ENCODE measurements at regions not wholly inside any gene's neighbourhood (a gene's known extent, or its start where the extent isn't known, plus 50 kb on each side); places are given as distances from the start of the nearest gene placed in this dataset.

GRCh38 chr4:100591161-100591876 lies 73.5 kb upstream of the EMCN start:
- no peaks in the 10 kb centered on the region for H3K9me3 ChIP-seq
- no peak overlapping the region for H3K4me3 ChIP-seq
- 61 to 75% methylated on average over 7 of the region's 7 CpGs for WGBS, 2 donors
- H3K36me3 ChIP-seq: no peaks in the 10 kb centered on the region
- peak; percentile 72 for DNase-seq
- peaks cover 0 to 31% (median 12%) of the 10 kb centered on the region in 4 donors for H3K4me1 ChIP-seq
- intact Hi-C loops (cut with DNase I): no loop called here
- TF ChIP-seq, protein P1, sequence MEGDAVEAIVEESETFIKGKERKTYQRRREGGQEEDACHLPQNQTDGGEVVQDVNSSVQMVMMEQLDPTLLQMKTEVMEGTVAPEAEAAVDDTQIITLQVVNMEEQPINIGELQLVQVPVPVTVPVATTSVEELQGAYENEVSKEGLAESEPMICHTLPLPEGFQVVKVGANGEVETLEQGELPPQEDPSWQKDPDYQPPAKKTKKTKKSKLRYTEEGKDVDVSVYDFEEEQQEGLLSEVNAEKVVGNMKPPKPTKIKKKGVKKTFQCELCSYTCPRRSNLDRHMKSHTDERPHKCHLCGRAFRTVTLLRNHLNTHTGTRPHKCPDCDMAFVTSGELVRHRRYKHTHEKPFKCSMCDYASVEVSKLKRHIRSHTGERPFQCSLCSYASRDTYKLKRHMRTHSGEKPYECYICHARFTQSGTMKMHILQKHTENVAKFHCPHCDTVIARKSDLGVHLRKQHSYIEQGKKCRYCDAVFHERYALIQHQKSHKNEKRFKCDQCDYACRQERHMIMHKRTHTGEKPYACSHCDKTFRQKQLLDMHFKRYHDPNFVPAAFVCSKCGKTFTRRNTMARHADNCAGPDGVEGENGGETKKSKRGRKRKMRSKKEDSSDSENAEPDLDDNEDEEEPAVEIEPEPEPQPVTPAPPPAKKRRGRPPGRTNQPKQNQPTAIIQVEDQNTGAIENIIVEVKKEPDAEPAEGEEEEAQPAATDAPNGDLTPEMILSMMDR (IDR thresholded peaks at IDR 0.05): no peak
- TF ChIP-seq EP300 (IDR thresholded peaks at IDR 0.05) (no peak), POLR2A (IDR thresholded peaks at IDR 0.05) (no peak), POLR2AphosphoS5 (IDR thresholded peaks at IDR 0.05) (peak in 1 of 4 donors; percentile 40)
- no peak overlapping the region for H3K27ac ChIP-seq
- no peaks in the 10 kb centered on the region for H3K27me3 ChIP-seq

- Histone ChIP-seq H3K4me1 (peaks cover 0 to 31% (median 12%) of the 10 kb centered on the region in 4 donors), H3K27me3 (no peaks in the 10 kb centered on the region), H3K9me3 (no peaks in the 10 kb centered on the region), H3K4me3 (no peak overlapping the region), H3K36me3 (no peaks in the 10 kb centered on the region), H3K27ac (no peak overlapping the region)
- intact Hi-C loops (cut with DNase I): no loop called here
- WGBS, 2 donors: 89 to 91% methylated on average over 1 of the region's 1 CpG
- DNase-seq: no peak
- TF ChIP-seq EP300 (IDR thresholded peaks at IDR 0.05): no peak
- TF ChIP-seq, protein P1 (IDR thresholded peaks at IDR 0.05): no peak
- no peak for TF ChIP-seq POLR2A (IDR thresholded peaks at IDR 0.05)
- TF ChIP-seq POLR2AphosphoS5 (IDR thresholded peaks at IDR 0.05): no peak
These were observed 72.5 kb upstream of the EMCN start for GRCh38 chr4:100590325-100590724.

DNA sequence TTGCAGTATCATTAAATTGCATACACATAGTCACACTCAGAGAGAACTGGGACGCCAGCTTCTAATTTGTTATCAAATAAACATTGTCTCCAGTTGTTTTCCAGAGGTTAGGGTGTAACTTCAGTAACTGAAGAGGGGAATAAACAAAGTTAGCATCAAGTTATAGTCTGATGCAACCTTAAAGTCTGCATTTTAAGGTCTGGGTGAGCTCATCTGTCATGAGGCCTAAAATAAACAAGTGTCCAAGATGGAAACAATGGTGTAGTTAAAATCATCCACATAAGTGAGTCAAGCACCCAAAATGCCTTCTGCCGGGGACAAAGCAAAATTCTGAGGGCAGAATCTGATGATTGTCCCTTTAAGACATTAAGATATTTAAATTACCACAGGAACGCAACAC lies 70.3 kb upstream of the EMCN start:
- TF ChIP-seq, protein P1 (IDR thresholded peaks at IDR 0.05): no peak
- TF ChIP-seq EP300 (IDR thresholded peaks at IDR 0.05) (no peak), POLR2AphosphoS5 (IDR thresholded peaks at IDR 0.05) (peak in 3 of 4 donors; percentile 24 to 48 (median 46))
- intact Hi-C loops (cut with DNase I): no loop called here
- Histone ChIP-seq H3K36me3 (no peaks in the 10 kb centered on the region), H3K27ac (peak overlapping the region in 2 of 4 donors; percentile 6 to 57), H3K27me3 (no peaks in the 10 kb centered on the region), H3K9me3 (no peaks in the 10 kb centered on the region), H3K4me1 (peaks cover 0 to 31% (median 12%) of the 10 kb centered on the region in 4 donors), H3K4me3 (no peak overlapping the region)
- DNase-seq: no peak
- WGBS, 2 donors: 60 to 77% methylated on average over 3 of the region's 3 CpGs

DNA sequence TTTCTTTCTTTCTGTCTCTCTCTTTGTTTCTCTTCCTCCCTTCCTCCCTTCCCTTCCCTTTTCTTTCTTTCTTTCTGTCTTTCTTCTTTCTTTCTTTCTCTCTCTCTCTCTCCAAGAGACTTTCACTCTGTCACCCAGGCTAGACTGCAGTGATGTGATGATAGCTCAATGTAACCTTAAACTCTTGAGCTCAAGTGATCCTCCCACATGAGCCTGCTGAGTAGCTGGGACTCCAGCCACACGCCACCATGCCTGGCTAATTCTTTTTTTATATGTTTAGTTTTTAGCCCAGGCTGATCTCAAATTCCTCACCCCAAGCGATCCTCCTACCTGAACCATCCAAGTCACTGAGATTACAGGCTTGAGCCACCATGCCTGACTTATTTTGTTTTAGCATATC lies 64.3 kb upstream of the EMCN start:
- DNase-seq: no peak
- 65 to 79% methylated on average over 2 of the region's 2 CpGs for WGBS, 2 donors

More for the DNA sequence above, 64.3 kb upstream of the EMCN start:
- no peaks in the 10 kb centered on the region for H3K9me3 ChIP-seq
- H3K4me3 ChIP-seq: no peak overlapping the region
- intact Hi-C loops (cut with DNase I): no loop called here
- no peak overlapping the region for H3K27ac ChIP-seq
- H3K36me3 ChIP-seq: no peaks in the 10 kb centered on the region
- TF ChIP-seq POLR2A (IDR thresholded peaks at IDR 0.05): no peak
- TF ChIP-seq EP300 (IDR thresholded peaks at IDR 0.05): no peak
- TF ChIP-seq, protein P1 (IDR thresholded peaks at IDR 0.05): no peak
- no peak for TF ChIP-seq POLR2AphosphoS5 (IDR thresholded peaks at IDR 0.05)
- peaks cover 0 to 5% (median 0%) of the 10 kb centered on the region in 4 donors for H3K4me1 ChIP-seq
- H3K27me3 ChIP-seq: no peaks in the 10 kb centered on the region

Data from sigmoid colon (tissue), 6 donors.